ENCODE measurements at regions not wholly inside any gene's neighbourhood (a gene's known extent, or its start where the extent isn't known, plus 50 kb on each side); places are given as distances from the start of the nearest gene placed in this dataset.

DNA sequence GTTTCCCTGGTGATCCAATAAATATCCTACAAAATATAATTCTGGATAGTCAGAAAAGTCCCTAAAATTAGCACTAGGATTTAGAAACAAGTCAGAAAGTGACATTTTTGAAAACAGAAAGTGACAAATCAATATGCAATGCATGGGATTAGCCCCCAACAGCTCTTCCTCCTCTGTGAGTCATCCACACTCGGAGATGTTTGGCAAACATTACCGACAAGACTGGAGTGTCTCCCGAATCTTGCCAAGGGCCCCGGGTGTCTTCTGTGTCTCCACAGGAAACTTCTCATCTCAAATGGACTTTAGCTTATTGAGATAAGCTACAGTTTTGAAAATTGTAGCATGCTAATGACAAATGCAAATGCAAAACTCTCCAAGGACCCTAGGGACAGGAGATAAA is 398.9 kb upstream of the CCDC196 start:
- TF ChIP-seq, protein P1, sequence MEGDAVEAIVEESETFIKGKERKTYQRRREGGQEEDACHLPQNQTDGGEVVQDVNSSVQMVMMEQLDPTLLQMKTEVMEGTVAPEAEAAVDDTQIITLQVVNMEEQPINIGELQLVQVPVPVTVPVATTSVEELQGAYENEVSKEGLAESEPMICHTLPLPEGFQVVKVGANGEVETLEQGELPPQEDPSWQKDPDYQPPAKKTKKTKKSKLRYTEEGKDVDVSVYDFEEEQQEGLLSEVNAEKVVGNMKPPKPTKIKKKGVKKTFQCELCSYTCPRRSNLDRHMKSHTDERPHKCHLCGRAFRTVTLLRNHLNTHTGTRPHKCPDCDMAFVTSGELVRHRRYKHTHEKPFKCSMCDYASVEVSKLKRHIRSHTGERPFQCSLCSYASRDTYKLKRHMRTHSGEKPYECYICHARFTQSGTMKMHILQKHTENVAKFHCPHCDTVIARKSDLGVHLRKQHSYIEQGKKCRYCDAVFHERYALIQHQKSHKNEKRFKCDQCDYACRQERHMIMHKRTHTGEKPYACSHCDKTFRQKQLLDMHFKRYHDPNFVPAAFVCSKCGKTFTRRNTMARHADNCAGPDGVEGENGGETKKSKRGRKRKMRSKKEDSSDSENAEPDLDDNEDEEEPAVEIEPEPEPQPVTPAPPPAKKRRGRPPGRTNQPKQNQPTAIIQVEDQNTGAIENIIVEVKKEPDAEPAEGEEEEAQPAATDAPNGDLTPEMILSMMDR (IDR thresholded peaks at IDR 0.05), result no peak
- TF ChIP-seq POLR2A (IDR thresholded peaks at IDR 0.05), result no peak

All from uterus (tissue), 2 donors.